SU-DHL-6 (cell line): ENCODE measurements at regions not wholly inside any gene's neighbourhood (a gene's known extent, or its start where the extent isn't known, plus 50 kb on each side); places are given as distances from the start of the nearest gene placed in this dataset.

ENCODE experiments used
- H2AFZ ChIP-seq: fragments of 200-600 bp; sonication (generic); 2 replicates; pipeline ENCODE4 v1.6.1; 2014; ENCODE audit warnings: low read depth, mild to moderate bottlenecking, moderate library complexity, mixed read lengths, antibody characterized with exemption, low read length; ENCODE audit not compliant: severe bottlenecking
- H3F3A ChIP-seq: fragments of 200-600 bp; shearing (Covaris generic); 2 replicates; pipeline ENCODE4 v1.6.0; 2016; ENCODE audit warnings: antibody characterized with exemption, mild to moderate bottlenecking; ENCODE audit not compliant: insufficient read depth
- H3K27ac ChIP-seq: fragments of 200-600 bp; sonication (generic); 2 replicates; pipeline ENCODE4 v1.5.1; 2016; ENCODE audit warnings: low read depth, mild to moderate bottlenecking, low read length, moderate library complexity, mixed read lengths
- H3K27me3 ChIP-seq: fragments of 200-600 bp; sonication (generic), shearing (Covaris generic); 2 replicates; pipeline ENCODE4 v1.6.0; 2014; ENCODE audit warnings: mild to moderate bottlenecking, low read length
- H3K36me3 ChIP-seq: fragments of 200-600 bp; sonication (generic); 2 replicates; pipeline ENCODE4 v1.6.1; 2014; ENCODE audit warnings: mild to moderate bottlenecking, low read length, mixed read lengths
- H3K4me2 ChIP-seq: fragments of 300-600, 200-600 bp; shearing (Covaris generic), sonication (generic); 2 replicates; pipeline ENCODE4 v1.6.0; 2014; ENCODE audit warnings: low read length, low read depth, mild to moderate bottlenecking; ENCODE audit not compliant: poor library complexity, severe bottlenecking
- H3K4me3 ChIP-seq: fragments of 200-600 bp; sonication (generic); 2 replicates; pipeline ENCODE4 v1.5.1; 2014; ENCODE audit warnings: antibody characterized with exemption, low read length, mild to moderate bottlenecking, mixed read lengths; ENCODE audit not compliant: insufficient read depth, poor library complexity, severe bottlenecking
- H3K79me2 ChIP-seq: fragments of 200-600 bp; sonication (generic); 2 replicates; pipeline ENCODE4 v1.6.1; 2014; ENCODE audit warnings: mild to moderate bottlenecking, low read length, moderate library complexity; ENCODE audit not compliant: insufficient read depth
- H3K9ac ChIP-seq: fragments of 200-600 bp; sonication (generic); 2 replicates; pipeline ENCODE4 v1.7.0; 2014; ENCODE audit warnings: mild to moderate bottlenecking, low read length
- H3K9me2 ChIP-seq: fragments of 200-600 bp; sonication (generic); replicated peaks from 2 replicates; pipeline ENCODE4 v1.6.1; 2014; ENCODE audit warnings: low read length; ENCODE audit not compliant: insufficient read depth
- H3K9me3 ChIP-seq: fragments of 200-600 bp; sonication (generic); 2 replicates; pipeline ENCODE4 v1.6.1; 2014; ENCODE audit warnings: low read length, mixed read lengths; ENCODE audit not compliant: insufficient read depth
- H4K20me1 ChIP-seq: fragments of 200-600 bp; sonication (generic); 2 replicates; pipeline ENCODE4 v1.6.1; 2014; ENCODE audit warnings: low read depth, mild to moderate bottlenecking, antibody characterized with exemption, low read length, moderate library complexity, mixed read lengths
- EZH2phosphoT487 ChIP-seq: fragments of 200-600 bp; sonication (generic), shearing (Covaris generic); conservative IDR thresholded peaks from 2 replicates; pipeline ENCODE4 v1.6.1; 2018; ENCODE audit warnings: mild to moderate bottlenecking, antibody characterized with exemption, low read length, moderate library complexity, mixed read lengths
- TF ChIP-seq, protein P1 (sequence below): fragments of 200-600 bp; sonication (generic); IDR thresholded peaks from one replicate; pipeline ENCODE4 v1.5.1; 2017; ENCODE audit warnings: antibody characterized with exemption, mild to moderate bottlenecking, low read length, moderate library complexity; ENCODE audit not compliant: insufficient read depth, poor library complexity, severe bottlenecking

DNA sequence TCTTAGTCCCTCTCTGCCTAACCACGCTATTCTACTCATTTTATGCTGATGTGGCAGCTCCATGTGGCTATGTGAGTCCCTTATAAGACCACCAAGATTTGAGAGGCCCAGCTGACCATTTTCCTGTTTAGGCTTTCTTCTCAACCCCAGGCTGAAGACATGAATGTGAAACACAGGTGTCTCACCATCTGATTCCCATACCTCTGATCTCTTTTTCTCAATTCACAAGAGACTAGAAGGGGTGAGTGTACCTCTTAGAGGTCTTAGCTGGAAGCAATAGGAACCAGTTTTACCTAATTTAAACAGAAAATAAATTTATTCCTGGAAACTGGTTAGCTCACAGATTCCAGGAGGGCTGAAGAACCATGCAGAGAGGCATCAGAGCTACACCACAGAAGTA lies 276.5 kb upstream of the FMR1 start:
- Histone ChIP-seq H4K20me1 (no peaks in the 10 kb centered on the region), H3K9me3 (no peaks in the 10 kb centered on the region), H3K27ac (no peak overlapping the region), H2AFZ (no peak overlapping the region), H3K9me2 (no peaks in the 10 kb centered on the region), H3K9ac (no peak overlapping the region), H3K79me2 (no peaks in the 10 kb centered on the region), H3K36me3 (no peaks in the 10 kb centered on the region), H3K4me2 (no peak overlapping the region), H3K4me3 (no peak overlapping the region), H3F3A (no peaks in the 10 kb centered on the region), H3K27me3 (no peaks in the 10 kb centered on the region)
- TF ChIP-seq EZH2phosphoT487: no peak
- TF ChIP-seq, protein P1, sequence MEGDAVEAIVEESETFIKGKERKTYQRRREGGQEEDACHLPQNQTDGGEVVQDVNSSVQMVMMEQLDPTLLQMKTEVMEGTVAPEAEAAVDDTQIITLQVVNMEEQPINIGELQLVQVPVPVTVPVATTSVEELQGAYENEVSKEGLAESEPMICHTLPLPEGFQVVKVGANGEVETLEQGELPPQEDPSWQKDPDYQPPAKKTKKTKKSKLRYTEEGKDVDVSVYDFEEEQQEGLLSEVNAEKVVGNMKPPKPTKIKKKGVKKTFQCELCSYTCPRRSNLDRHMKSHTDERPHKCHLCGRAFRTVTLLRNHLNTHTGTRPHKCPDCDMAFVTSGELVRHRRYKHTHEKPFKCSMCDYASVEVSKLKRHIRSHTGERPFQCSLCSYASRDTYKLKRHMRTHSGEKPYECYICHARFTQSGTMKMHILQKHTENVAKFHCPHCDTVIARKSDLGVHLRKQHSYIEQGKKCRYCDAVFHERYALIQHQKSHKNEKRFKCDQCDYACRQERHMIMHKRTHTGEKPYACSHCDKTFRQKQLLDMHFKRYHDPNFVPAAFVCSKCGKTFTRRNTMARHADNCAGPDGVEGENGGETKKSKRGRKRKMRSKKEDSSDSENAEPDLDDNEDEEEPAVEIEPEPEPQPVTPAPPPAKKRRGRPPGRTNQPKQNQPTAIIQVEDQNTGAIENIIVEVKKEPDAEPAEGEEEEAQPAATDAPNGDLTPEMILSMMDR: no peak

DNA sequence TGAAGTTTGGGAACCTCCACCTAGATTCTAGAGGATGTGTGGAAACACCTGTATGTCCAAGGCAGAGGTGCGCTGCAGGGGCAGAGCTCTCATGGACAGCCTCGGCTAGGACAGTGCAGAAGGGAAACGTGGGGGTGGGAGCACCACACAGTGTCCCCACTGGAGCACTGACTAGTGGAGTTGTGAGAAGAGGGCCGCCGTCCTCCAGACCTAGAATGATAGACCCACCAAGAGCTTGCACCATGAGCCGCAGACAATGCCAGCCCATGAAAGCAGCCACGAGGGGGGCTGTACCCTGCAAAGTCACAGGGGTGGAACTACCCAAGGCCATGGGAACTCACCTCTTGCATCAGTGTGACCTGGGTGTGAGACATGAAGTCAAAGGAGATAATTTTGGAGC lies 274.5 kb upstream of the FMR1 start:
- H3K36me3 ChIP-seq: no peaks in the 10 kb centered on the region
- H4K20me1 ChIP-seq: no peaks in the 10 kb centered on the region
- TF ChIP-seq, protein P1: no peak
- TF ChIP-seq EZH2phosphoT487: no peak
- H3K4me2 ChIP-seq: no peak overlapping the region
- H2AFZ ChIP-seq: no peak overlapping the region
- no peak overlapping the region for H3K9ac ChIP-seq
- H3K4me3 ChIP-seq: no peak overlapping the region
- H3K9me3 ChIP-seq: no peaks in the 10 kb centered on the region
- H3K27ac ChIP-seq: no peak overlapping the region
- no peaks in the 10 kb centered on the region for H3K9me2 ChIP-seq
- H3K27me3 ChIP-seq: no peaks in the 10 kb centered on the region
- H3F3A ChIP-seq: no peaks in the 10 kb centered on the region
- no peaks in the 10 kb centered on the region for H3K79me2 ChIP-seq

DNA sequence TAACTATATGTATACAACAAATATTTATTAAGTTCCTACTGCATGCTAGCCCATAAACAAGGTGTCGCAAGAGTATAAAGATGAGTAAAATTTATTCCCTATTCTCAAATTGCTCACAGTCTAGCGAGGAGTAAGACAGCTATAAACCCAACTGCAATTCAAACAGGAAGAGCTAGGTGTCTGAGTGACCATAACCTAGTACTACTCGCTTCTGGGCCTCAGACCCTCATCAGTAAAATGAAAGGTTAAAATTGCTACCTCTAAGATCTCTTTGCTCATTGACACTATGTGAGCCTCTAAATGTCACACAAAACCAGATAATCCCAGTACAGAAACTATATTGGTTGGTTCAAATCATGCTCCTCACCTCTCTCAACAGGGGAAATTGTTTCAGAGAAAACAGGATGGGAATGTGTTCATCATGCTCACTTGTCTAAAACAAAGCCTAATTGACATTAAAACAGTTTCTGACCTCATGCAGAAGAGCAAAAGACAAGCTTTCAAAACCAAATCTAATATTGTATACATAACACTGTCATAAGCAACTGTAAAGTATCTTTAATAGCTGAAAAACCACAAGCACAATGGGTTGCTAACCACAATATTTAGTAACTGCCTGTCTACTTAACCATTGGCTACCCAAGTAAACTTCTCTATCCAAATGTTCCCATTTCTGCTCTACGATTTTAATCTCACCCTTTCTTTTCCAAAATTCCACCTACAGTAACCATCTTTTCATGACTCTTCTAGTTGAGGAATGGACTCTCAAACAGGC lies 264.6 kb upstream of the FMR1 start:
- Histone ChIP-seq H4K20me1 (no peaks in the 10 kb centered on the region), H3K4me2 (no peak overlapping the region), H2AFZ (no peak overlapping the region), H3F3A (no peaks in the 10 kb centered on the region), H3K27me3 (no peaks in the 10 kb centered on the region), H3K4me3 (no peak overlapping the region), H3K9me3 (no peaks in the 10 kb centered on the region), H3K9ac (no peak overlapping the region), H3K9me2 (no peaks in the 10 kb centered on the region), H3K79me2 (no peaks in the 10 kb centered on the region), H3K36me3 (no peaks in the 10 kb centered on the region), H3K27ac (no peak overlapping the region)
- TF ChIP-seq EZH2phosphoT487: no peak
- TF ChIP-seq, protein P1: no peak
